ENCODE measurements at regions not wholly inside any gene's neighbourhood (a gene's known extent, or its start where the extent isn't known, plus 50 kb on each side); places are given as distances from the start of the nearest gene placed in this dataset.

DNA sequence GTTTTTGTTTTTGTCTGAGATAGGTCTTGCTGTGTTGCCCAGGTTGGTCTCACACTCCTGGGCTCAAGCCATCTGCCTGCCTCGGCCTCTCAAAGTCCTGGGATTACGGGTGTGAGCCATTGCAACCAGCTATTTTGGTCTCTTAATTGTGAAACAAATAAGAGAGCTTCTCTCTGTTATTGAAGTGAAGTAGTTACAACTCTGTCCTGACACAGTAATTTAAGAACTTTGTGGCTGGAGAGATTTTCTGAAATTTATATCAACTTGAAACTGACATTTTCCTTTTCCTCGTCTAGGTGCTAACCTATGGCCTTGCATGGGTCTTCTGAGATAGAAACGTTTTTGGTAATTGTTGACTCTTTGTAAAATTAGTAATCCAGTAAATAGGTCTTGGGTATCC lies 122.1 kb upstream of the DOK5 start:
- TF ChIP-seq, protein P1, sequence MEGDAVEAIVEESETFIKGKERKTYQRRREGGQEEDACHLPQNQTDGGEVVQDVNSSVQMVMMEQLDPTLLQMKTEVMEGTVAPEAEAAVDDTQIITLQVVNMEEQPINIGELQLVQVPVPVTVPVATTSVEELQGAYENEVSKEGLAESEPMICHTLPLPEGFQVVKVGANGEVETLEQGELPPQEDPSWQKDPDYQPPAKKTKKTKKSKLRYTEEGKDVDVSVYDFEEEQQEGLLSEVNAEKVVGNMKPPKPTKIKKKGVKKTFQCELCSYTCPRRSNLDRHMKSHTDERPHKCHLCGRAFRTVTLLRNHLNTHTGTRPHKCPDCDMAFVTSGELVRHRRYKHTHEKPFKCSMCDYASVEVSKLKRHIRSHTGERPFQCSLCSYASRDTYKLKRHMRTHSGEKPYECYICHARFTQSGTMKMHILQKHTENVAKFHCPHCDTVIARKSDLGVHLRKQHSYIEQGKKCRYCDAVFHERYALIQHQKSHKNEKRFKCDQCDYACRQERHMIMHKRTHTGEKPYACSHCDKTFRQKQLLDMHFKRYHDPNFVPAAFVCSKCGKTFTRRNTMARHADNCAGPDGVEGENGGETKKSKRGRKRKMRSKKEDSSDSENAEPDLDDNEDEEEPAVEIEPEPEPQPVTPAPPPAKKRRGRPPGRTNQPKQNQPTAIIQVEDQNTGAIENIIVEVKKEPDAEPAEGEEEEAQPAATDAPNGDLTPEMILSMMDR (IDR thresholded peaks at IDR 0.05): no peak
- no peak for TF ChIP-seq POLR2A (IDR thresholded peaks at IDR 0.05)
